PFSK-1 (cell line): ENCODE measurements at regions not wholly inside any gene's neighbourhood (a gene's known extent, or its start where the extent isn't known, plus 50 kb on each side); places are given as distances from the start of the nearest gene placed in this dataset.

ENCODE experiments used
- FOXP2 ChIP-seq: optimal IDR thresholded peaks from 2 replicates; pipeline ENCODE3; 2011; ENCODE audit warnings: borderline replicate concordance, control low read depth, inconsistent platforms; ENCODE audit not compliant: insufficient read depth; ENCODE audit errors: extremely low read length, extremely low read depth
- POLR2AphosphoS5 ChIP-seq: IDR thresholded peaks from 2 replicates; pipeline ENCODE4 v1.6.1; 2012; ENCODE audit warnings: low read depth, mild to moderate bottlenecking, control low read depth, low read length, moderate library complexity
- SIN3A ChIP-seq: IDR thresholded peaks from 2 replicates; pipeline ENCODE4 v1.6.1; 2012; ENCODE audit warnings: mild to moderate bottlenecking, low read length, moderate library complexity, borderline replicate concordance; ENCODE audit not compliant: insufficient read depth
- TAF1 ChIP-seq: IDR thresholded peaks from 2 replicates; pipeline ENCODE4 v1.6.1; 2012; ENCODE audit warnings: low read length, control low read depth, borderline replicate concordance; ENCODE audit not compliant: insufficient read depth
- TF ChIP-seq, protein P1 (sequence below), 2 experiments: IDR thresholded peaks; 2 replicates each; pipeline versions ENCODE4 v1.6.1 to v1.8.0; 2011 to 2012; ENCODE audit warnings: low read depth in 2 of 2, low read length in 2 of 2, control low read depth in 1 of 2, inconsistent platforms in 1 of 2, mild to moderate bottlenecking in 1 of 2, moderate library complexity in 1 of 2; ENCODE audit not compliant: insufficient read depth in 1 of 2

GRCh38 chr4:137812258-137812657 lies 280.0 kb upstream of the PCDH18 start:
- no peak for TF ChIP-seq TAF1
- TF ChIP-seq SIN3A = no peak
- no peak for TF ChIP-seq FOXP2
- no peak for TF ChIP-seq POLR2AphosphoS5
- TF ChIP-seq, protein P1, sequence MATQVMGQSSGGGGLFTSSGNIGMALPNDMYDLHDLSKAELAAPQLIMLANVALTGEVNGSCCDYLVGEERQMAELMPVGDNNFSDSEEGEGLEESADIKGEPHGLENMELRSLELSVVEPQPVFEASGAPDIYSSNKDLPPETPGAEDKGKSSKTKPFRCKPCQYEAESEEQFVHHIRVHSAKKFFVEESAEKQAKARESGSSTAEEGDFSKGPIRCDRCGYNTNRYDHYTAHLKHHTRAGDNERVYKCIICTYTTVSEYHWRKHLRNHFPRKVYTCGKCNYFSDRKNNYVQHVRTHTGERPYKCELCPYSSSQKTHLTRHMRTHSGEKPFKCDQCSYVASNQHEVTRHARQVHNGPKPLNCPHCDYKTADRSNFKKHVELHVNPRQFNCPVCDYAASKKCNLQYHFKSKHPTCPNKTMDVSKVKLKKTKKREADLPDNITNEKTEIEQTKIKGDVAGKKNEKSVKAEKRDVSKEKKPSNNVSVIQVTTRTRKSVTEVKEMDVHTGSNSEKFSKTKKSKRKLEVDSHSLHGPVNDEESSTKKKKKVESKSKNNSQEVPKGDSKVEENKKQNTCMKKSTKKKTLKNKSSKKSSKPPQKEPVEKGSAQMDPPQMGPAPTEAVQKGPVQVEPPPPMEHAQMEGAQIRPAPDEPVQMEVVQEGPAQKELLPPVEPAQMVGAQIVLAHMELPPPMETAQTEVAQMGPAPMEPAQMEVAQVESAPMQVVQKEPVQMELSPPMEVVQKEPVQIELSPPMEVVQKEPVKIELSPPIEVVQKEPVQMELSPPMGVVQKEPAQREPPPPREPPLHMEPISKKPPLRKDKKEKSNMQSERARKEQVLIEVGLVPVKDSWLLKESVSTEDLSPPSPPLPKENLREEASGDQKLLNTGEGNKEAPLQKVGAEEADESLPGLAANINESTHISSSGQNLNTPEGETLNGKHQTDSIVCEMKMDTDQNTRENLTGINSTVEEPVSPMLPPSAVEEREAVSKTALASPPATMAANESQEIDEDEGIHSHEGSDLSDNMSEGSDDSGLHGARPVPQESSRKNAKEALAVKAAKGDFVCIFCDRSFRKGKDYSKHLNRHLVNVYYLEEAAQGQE (IDR thresholded peaks at IDR 0.05; ENCODE audit: insufficient read depth in 1 of 2, low read depth in 2 of 2, low read length in 2 of 2) = no peak

- TF ChIP-seq SIN3A = no peak
- no peak for TF ChIP-seq POLR2AphosphoS5
- TF ChIP-seq FOXP2 = no peak
- TF ChIP-seq, protein P1 (IDR thresholded peaks at IDR 0.05; ENCODE audit: insufficient read depth in 1 of 2, low read depth in 2 of 2, low read length in 2 of 2) = no peak
- TF ChIP-seq TAF1 = no peak
Observed at GRCh38 chr4:137806420-137806819, 274.1 kb upstream of the PCDH18 start.

DNA sequence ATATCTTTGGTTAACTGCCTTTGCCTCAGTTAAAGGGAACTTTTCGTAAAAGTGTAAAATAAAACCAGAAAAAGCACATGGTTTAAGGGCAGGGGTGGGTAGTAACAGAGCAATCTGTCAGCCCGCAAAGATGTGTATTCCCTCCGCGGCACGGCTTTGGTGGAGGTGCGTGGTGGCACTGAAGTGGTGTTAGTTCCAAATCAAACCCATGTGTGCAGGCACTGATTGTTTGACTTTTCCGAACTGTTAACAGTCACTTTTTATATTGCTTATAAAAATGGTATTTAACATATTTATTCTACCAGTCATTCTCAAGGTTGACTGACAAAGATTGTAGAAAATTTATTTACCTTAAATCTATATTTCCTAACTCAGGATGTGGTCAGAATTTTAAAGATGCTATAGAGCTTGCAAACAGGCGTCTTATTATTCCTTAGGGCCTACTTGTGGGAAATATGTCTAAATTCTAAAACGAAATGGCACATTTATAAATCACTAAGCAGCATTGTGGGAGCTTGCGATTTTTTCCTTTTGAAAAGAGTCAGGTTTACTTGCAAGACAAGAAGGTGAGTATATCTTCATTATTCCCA lies 272.7 kb upstream of the PCDH18 start:
- TF ChIP-seq POLR2AphosphoS5 (no peak), SIN3A (no peak), FOXP2 (no peak), TAF1 (no peak)
- TF ChIP-seq, protein P1 (IDR thresholded peaks at IDR 0.05; ENCODE audit: insufficient read depth in 1 of 2, low read depth in 2 of 2, low read length in 2 of 2) = no peak

GRCh38 chr4:137800861-137801260 lies 268.6 kb upstream of the PCDH18 start:
- no peak for TF ChIP-seq FOXP2
- TF ChIP-seq TAF1 = no peak

DNA sequence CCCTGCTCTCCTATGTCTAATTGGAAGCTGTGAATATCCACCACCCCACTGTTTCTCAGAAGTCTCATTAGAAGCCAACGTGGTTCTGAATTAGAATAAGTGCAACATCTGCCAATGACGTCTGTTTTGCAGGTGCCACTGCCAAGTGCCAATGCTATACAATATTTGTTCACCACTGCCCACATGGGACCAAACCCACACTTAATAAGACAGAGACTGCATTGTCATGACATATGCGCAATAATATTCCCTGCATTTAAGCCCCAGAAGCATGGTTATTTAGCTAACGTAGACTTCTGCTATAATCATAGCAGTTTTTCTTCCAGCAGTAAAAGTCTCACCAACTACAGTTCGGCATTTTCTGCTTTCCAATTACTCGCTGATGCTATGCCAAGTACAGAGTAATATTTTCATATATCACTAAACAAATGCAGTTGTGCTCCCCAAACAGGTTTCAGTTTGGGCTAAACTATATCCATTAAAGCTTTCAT lies 262.5 kb upstream of the PCDH18 start:
- TF ChIP-seq, protein P1 (IDR thresholded peaks at IDR 0.05; ENCODE audit: insufficient read depth in 1 of 2, low read depth in 2 of 2, low read length in 2 of 2) = no peak
- no peak for TF ChIP-seq FOXP2
- no peak for TF ChIP-seq TAF1
- no peak for TF ChIP-seq POLR2AphosphoS5
- TF ChIP-seq SIN3A = no peak
